Astrocyte of the cerebellum (primary cell): ENCODE measurements at regions not wholly inside any gene's neighbourhood (a gene's known extent, or its start where the extent isn't known, plus 50 kb on each side); places are given as distances from the start of the nearest gene placed in this dataset.
A peak's percentile ranks its signal among the peaks of the same experiment; 100 is the strongest.

Experiments
- DNase-seq: peaks from one replicate; pipeline ENCODE4 v3.0.0-alpha.2; 2011; ENCODE audit warnings: low read depth
- H3K4me3 ChIP-seq: 2 replicates; pipeline ENCODE4 v1.5.1; 2011; ENCODE audit warnings: mild to moderate bottlenecking, low read depth, low read length, moderate library complexity
- CTCF ChIP-seq: IDR thresholded peaks from 2 replicates; pipeline ENCODE4 v1.5.1; 2012; ENCODE audit warnings: low read length, low read depth, moderate library complexity, mild to moderate bottlenecking; ENCODE audit errors: missing control alignments
- in situ Hi-C: cut with HindIII; loops from 2 replicates; pipeline ENCODE4 v1.10.0; 2017; ENCODE audit warnings: low sequenced_read_pairs

DNA sequence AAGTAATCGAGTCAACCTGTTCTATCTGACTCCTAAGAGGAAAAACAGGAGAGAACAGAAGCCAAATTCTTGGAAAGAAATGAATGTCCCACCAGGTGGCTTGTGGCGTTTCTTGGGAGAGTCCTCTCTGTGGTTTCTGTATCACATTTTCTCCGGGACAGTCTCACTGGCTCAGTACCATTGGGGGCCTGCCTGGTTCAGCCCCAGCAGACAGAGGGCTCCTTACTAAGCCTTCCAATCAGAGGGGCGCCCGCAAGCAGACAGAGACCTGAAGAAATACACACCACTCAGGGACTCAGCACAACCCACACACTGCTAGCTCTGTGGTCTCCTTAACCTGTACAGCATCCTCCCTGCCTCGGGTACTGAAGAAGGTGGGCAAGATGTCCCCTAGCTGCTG lies 302.1 kb downstream of the TLE3 start:
- TF ChIP-seq CTCF: no peak
- no peak overlapping the region for H3K4me3 ChIP-seq
- in situ Hi-C loops: no loop called here
- DNase-seq: no peak

- TF ChIP-seq CTCF: no peak
- no peak for DNase-seq
- in situ Hi-C loops: no loop called here
- no peak overlapping the region for H3K4me3 ChIP-seq
Measured at GRCh38 chr15:69797051-69797595, 300.6 kb downstream of the TLE3 start.

DNA sequence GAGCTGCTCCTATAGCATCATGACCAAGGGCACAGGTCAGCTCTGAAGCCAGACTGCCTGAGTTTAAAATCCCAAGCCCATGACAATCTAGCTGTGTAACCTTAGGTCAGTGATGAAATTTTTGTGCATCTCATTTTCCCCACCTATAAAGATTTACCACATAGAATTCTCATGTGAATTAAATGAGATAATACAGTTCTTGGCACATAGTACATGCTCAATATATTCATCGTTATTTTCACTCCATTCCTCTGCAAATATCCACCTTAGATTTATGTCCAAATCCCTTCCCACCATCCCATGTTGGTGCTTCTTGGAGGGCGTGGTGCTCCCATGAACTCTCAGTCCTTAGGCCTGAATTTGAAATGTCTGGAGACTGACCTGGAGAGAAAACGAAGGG lies 300.1 kb downstream of the TLE3 start:
- no peak for TF ChIP-seq CTCF
- DNase-seq: no peak
- in situ Hi-C loops: no loop called here
- H3K4me3 ChIP-seq: no peak overlapping the region

DNA sequence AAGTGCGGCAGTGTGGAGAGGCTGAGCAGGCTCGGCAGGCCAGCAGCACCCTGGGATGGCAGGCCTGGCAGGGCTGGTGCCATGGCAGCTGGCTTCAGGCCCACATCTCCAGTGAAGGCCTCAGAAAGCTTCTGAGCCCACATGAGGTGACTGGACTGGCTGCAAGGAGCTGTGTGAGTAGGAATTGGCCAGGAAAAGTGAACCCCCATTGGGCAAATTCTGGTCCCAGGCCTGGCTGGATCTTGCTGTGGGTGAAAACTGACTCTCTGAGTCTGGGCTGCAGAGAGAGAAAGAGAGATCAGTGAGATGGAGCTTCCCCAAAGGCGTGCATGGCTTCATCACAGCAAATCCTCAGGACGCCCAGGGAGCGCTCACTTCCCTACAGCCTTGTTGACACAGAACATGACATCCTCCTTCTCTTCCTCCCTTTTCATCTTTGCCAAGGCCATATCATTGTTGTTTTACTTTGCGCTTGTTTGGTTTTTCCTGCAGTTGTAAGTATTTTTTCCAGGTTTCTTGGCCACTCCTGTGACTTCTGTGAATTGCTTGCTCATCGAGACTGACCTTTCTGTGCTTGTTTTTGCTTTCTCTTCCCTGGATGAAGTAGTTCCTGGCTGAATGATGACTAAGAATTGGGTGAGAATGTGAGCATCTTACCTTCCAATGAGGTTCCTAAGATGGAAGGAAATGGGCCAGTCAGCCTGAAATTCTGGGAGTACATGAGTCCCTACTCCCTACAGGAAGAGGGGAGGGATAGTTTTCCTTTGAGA lies 299.1 kb downstream of the TLE3 start:
- no peak overlapping the region for H3K4me3 ChIP-seq
- peak; percentile 12 for DNase-seq
- TF ChIP-seq CTCF: no peak
- in situ Hi-C loops: no loop called here

- H3K4me3 ChIP-seq: no peak overlapping the region
- no peak for DNase-seq
- no peak for TF ChIP-seq CTCF
- in situ Hi-C loops: no loop called here
Measured at GRCh38 chr15:69801144-69801543, 296.6 kb downstream of the TLE3 start.

GRCh38 chr15:69802432-69802831 lies 295.3 kb downstream of the TLE3 start:
- TF ChIP-seq CTCF: no peak
- no peak for DNase-seq
- no peak overlapping the region for H3K4me3 ChIP-seq
- in situ Hi-C loops: no loop called here
